SU-DHL-6 (cell line): ENCODE measurements at regions not wholly inside any gene's neighbourhood (a gene's known extent, or its start where the extent isn't known, plus 50 kb on each side); places are given as distances from the start of the nearest gene placed in this dataset.

ENCODE experiments used
- EZH2phosphoT487 ChIP-seq: fragments of 200-600 bp; sonication (generic), shearing (Covaris generic); conservative IDR thresholded peaks from 2 replicates; pipeline ENCODE4 v1.6.1; 2018; ENCODE audit warnings: mild to moderate bottlenecking, antibody characterized with exemption, low read length, moderate library complexity, mixed read lengths
- TF ChIP-seq, protein P1 (sequence below): fragments of 200-600 bp; sonication (generic); IDR thresholded peaks from one replicate; pipeline ENCODE4 v1.5.1; 2017; ENCODE audit warnings: antibody characterized with exemption, mild to moderate bottlenecking, low read length, moderate library complexity; ENCODE audit not compliant: insufficient read depth, poor library complexity, severe bottlenecking

DNA sequence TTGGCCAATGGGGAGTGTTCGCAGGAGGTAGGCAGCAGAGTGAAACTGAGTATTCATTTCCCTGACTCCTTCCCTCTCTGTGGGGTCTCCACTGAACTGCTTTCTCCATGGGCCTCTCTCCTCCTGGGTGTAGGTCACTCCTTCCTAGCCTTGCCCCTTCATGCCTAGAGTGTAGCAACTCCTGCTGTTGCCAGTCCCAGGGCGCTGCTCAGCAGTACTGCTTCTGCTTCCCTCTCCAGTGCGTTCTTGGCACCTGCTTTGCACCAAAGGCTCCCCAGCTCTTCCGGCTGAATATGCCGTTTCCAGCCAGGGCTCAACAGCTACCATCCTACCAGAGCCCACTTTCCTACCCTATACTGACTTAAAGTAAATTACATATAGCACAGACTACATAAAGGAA, 92.2 kb downstream of the MAF start:
- TF ChIP-seq, protein P1, sequence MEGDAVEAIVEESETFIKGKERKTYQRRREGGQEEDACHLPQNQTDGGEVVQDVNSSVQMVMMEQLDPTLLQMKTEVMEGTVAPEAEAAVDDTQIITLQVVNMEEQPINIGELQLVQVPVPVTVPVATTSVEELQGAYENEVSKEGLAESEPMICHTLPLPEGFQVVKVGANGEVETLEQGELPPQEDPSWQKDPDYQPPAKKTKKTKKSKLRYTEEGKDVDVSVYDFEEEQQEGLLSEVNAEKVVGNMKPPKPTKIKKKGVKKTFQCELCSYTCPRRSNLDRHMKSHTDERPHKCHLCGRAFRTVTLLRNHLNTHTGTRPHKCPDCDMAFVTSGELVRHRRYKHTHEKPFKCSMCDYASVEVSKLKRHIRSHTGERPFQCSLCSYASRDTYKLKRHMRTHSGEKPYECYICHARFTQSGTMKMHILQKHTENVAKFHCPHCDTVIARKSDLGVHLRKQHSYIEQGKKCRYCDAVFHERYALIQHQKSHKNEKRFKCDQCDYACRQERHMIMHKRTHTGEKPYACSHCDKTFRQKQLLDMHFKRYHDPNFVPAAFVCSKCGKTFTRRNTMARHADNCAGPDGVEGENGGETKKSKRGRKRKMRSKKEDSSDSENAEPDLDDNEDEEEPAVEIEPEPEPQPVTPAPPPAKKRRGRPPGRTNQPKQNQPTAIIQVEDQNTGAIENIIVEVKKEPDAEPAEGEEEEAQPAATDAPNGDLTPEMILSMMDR: no peak
- TF ChIP-seq EZH2phosphoT487: no peak
